ENCODE measurements at regions not wholly inside any gene's neighbourhood (a gene's known extent, or its start where the extent isn't known, plus 50 kb on each side); places are given as distances from the start of the nearest gene placed in this dataset.

DNA sequence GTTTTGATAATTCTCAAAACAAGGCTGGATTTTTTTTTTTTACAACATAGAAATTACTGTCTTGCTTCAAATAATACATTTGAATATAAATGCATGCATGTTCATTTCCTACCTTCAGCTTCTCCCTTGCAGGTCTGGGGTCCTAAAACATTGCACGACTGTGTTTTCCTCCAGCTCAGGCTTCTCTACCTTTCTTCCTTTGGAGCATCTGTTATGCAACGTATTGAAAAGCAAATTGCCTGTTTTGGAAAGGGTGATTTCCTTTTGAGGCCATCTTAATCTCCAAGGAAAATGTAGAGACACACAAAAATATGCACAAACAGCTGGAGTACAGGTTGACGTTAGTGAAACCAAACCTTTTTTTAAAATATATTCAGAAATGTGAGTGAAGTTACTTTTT lies 115.6 kb upstream of the TLL1 start (continued):
- TF ChIP-seq PLRG1 (conservative IDR thresholded peaks at IDR 0.05) (no peak), GABPB1 (CRISPR knock-in tag; IDR thresholded peaks at IDR 0.05) (no peak), U2AF1 (optimal IDR thresholded peaks at IDR 0.05; ENCODE audit: low read depth, low read length) (no peak), NRL (CRISPR knock-in tag; IDR thresholded peaks at IDR 0.05; ENCODE audit: borderline replicate concordance) (no peak)

DNA sequence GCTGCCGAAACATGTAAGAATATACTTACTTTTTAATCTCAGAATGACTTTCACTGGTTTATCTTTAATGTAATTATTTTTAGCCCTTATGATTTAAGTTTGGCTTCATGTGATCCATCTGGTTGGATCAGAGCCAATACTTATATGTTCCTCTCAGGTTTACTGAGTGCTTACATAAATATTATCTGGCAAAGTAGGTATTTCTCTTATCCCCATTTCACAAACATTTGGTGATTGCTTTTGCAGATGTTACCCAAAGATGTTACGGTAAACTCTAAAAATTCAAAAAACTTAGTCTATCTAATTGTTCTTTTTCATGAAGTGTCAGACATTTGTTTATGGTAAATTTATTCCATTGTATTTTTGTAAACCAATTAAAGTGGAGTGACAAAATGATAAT lies 115.0 kb upstream of the TLL1 start:
- Histone ChIP-seq H3K4me1 (ENCODE audit: insufficient read depth, low read length) (no peaks in the 10 kb centered on the region), H3K4me3 (replicated peaks in 1 of 3; ENCODE audit: insufficient read depth in 1 of 3, low read depth in 2 of 3, low read length in 3 of 3) (no peak overlapping the region), H3K27ac (ENCODE audit: extremely low read length, insufficient read depth, low read length) (no peak overlapping the region), H3K9ac (ENCODE audit: insufficient read depth, low read depth, low read length) (no peak overlapping the region), H2AFZ (ENCODE audit: low read length) (no peak overlapping the region), H3K79me2 (ENCODE audit: insufficient read depth, low read length) (no peaks in the 10 kb centered on the region), H3K27me3 (ENCODE audit: control insufficient read depth in 1 of 2, insufficient read depth in 2 of 2, low read length in 2 of 2) (no peaks in the 10 kb centered on the region), H3K4me2 (ENCODE audit: low read depth, low read length) (no peak overlapping the region), H3K36me3 (replicated peaks in 1 of 2; ENCODE audit: control insufficient read depth in 1 of 2, insufficient read depth in 2 of 2, low read length in 2 of 2) (no peaks in the 10 kb centered on the region), H4K20me1 (ENCODE audit: insufficient read depth, low read length) (no peaks in the 10 kb centered on the region), H3K9me3 (ENCODE audit: low read length) (no peaks in the 10 kb centered on the region)
- intact Hi-C loops (cut with micrococcal nuclease; ENCODE audit: unreplicated experiment), result no loop called here
- POLR2A ChIA-PET, result no interaction called here
- FAIRE-seq, result no peak
- 52% methylated on average over 2 of the region's 2 CpGs for WGBS (ENCODE audit: low lambda C conversion rate)
- TF ChIP-seq IRF2 (CRISPR knock-in tag; IDR thresholded peaks at IDR 0.05) (no peak), ZNF567 (CRISPR knock-in tag; IDR thresholded peaks at IDR 0.05; ENCODE audit: borderline replicate concordance) (no peak), THAP9 (CRISPR knock-in tag; IDR thresholded peaks at IDR 0.05; ENCODE audit: borderline replicate concordance) (no peak), CENPX (CRISPR knock-in tag; IDR thresholded peaks at IDR 0.05) (no peak), ZNF773 (CRISPR knock-in tag; IDR thresholded peaks at IDR 0.05; ENCODE audit: borderline replicate concordance) (no peak), ZBTB7A (CRISPR knock-in tag; IDR thresholded peaks at IDR 0.05) (no peak), MEIS1 (CRISPR knock-in tag; IDR thresholded peaks at IDR 0.05; ENCODE audit: borderline replicate concordance) (no peak), HNRNPL (IDR thresholded peaks at IDR 0.05; ENCODE audit: low read depth, low read length) (no peak), NR0B2 (CRISPR knock-in tag; IDR thresholded peaks at IDR 0.05) (no peak), IKZF1 (IDR thresholded peaks at IDR 0.05) (no peak), ZNF441 (CRISPR knock-in tag; IDR thresholded peaks at IDR 0.05; ENCODE audit: borderline replicate concordance) (no peak), MIER2 (CRISPR knock-in tag; IDR thresholded peaks at IDR 0.05) (no peak), STAG1 (CRISPR knock-in tag; IDR thresholded peaks at IDR 0.05) (no peak), JARID2 (CRISPR knock-in tag; IDR thresholded peaks at IDR 0.05; ENCODE audit: insufficient replicate concordance) (no peak)
- TF ChIP-seq, protein P1, sequence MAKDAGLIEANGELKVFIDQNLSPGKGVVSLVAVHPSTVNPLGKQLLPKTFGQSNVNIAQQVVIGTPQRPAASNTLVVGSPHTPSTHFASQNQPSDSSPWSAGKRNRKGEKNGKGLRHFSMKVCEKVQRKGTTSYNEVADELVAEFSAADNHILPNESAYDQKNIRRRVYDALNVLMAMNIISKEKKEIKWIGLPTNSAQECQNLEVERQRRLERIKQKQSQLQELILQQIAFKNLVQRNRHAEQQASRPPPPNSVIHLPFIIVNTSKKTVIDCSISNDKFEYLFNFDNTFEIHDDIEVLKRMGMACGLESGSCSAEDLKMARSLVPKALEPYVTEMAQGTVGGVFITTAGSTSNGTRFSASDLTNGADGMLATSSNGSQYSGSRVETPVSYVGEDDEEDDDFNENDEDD (CRISPR knock-in tag; IDR thresholded peaks at IDR 0.05; ENCODE audit: borderline replicate concordance), result no peak
- TF ChIP-seq, protein P2, sequence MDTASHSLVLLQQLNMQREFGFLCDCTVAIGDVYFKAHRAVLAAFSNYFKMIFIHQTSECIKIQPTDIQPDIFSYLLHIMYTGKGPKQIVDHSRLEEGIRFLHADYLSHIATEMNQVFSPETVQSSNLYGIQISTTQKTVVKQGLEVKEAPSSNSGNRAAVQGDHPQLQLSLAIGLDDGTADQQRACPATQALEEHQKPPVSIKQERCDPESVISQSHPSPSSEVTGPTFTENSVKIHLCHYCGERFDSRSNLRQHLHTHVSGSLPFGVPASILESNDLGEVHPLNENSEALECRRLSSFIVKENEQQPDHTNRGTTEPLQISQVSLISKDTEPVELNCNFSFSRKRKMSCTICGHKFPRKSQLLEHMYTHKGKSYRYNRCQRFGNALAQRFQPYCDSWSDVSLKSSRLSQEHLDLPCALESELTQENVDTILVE (CRISPR knock-in tag; IDR thresholded peaks at IDR 0.05), result no peak
- BruUV-seq (replicated peaks), result no TSS peak
- ATAC-seq, result no peak
- CTCF ChIA-PET (ENCODE audit: low intra/inter-chr PET ratio, low total read pairs), result no interaction called here
- no peak for DNase-seq (ENCODE audit: low spot score)
- in situ Hi-C loops (cut with HindIII; ENCODE audit: extremely low pct_ligation_motif_present, low pct_unique_long_range_greater_than_20kb), result no loop called here
